ENCODE measurements at regions not wholly inside any gene's neighbourhood (a gene's known extent, or its start where the extent isn't known, plus 50 kb on each side); places are given as distances from the start of the nearest gene placed in this dataset.

- no peaks in the 10 kb centered on the region for H3K4me1 ChIP-seq (ENCODE audit: insufficient read depth)
- no peaks in the 10 kb centered on the region for H3K79me2 ChIP-seq
- H3K9me3 ChIP-seq (ENCODE audit: low read depth), result no peaks in the 10 kb centered on the region
- no peaks in the 10 kb centered on the region for H4K20me1 ChIP-seq (ENCODE audit: insufficient read depth, poor library complexity, severe bottlenecking)
- H3K27me3 ChIP-seq, result no peaks in the 10 kb centered on the region
- DNase-seq (ENCODE audit: low spot score), result no peak
- H3K36me3 ChIP-seq (replicated peaks; ENCODE audit: insufficient read depth, low read depth), result no peaks in the 10 kb centered on the region
- H3K4me2 ChIP-seq, result no peak overlapping the region
- H2AFZ ChIP-seq, result no peak overlapping the region
- no peaks in the 10 kb centered on the region for H3K9me2 ChIP-seq (replicated peaks; ENCODE audit: insufficient read depth)
- H3K4me3 ChIP-seq, result no peak overlapping the region
- TF ChIP-seq CTCF (IDR thresholded peaks at IDR 0.05; ENCODE audit: poor library complexity) (no peak), EZH2phosphoT487 (IDR thresholded peaks at IDR 0.05; ENCODE audit: low read depth, severe bottlenecking, unreplicated experiment) (no peak), EZH2 (IDR thresholded peaks at IDR 0.05; ENCODE audit: borderline replicate concordance) (no peak)
- 97% methylated on average over 3 of the region's 3 CpGs for WGBS (ENCODE audit: low lambda C conversion rate, missing lambda C conversion rate)
- H3K27ac ChIP-seq, result no peak overlapping the region
These were observed 278.6 kb upstream of the MAP3K7 start for GRCh38 chr6:90865513-90865912.

GRCh38 chr6:90863043-90863442 is 276.2 kb upstream of the MAP3K7 start:
- Histone ChIP-seq H3K27ac (no peak overlapping the region), H3K9me3 (ENCODE audit: low read depth) (no peaks in the 10 kb centered on the region), H3K27me3 (no peaks in the 10 kb centered on the region), H3K4me3 (no peak overlapping the region), H2AFZ (no peak overlapping the region), H3K4me1 (ENCODE audit: insufficient read depth) (no peaks in the 10 kb centered on the region), H3K36me3 (replicated peaks; ENCODE audit: insufficient read depth, low read depth) (no peaks in the 10 kb centered on the region), H4K20me1 (ENCODE audit: insufficient read depth, poor library complexity, severe bottlenecking) (no peaks in the 10 kb centered on the region), H3K4me2 (no peak overlapping the region), H3K79me2 (no peaks in the 10 kb centered on the region), H3K9me2 (replicated peaks; ENCODE audit: insufficient read depth) (no peaks in the 10 kb centered on the region)
- 88% methylated on average over 1 of the region's 1 CpG for WGBS (ENCODE audit: low lambda C conversion rate, missing lambda C conversion rate)
- no peak for DNase-seq (ENCODE audit: low spot score)
- TF ChIP-seq EZH2phosphoT487 (IDR thresholded peaks at IDR 0.05; ENCODE audit: low read depth, severe bottlenecking, unreplicated experiment) (no peak), EZH2 (IDR thresholded peaks at IDR 0.05; ENCODE audit: borderline replicate concordance) (no peak), CTCF (IDR thresholded peaks at IDR 0.05; ENCODE audit: poor library complexity) (no peak)

GRCh38 chr6:90860822-90861601 is 274.1 kb upstream of the MAP3K7 start:
- no peaks in the 10 kb centered on the region for H3K9me3 ChIP-seq (ENCODE audit: low read depth)
- no peak overlapping the region for H3K27ac ChIP-seq
- H3K4me1 ChIP-seq (ENCODE audit: insufficient read depth), result no peaks in the 10 kb centered on the region
- H3K9me2 ChIP-seq (replicated peaks; ENCODE audit: insufficient read depth), result no peaks in the 10 kb centered on the region
- DNase-seq (ENCODE audit: low spot score), result no peak
- no peaks in the 10 kb centered on the region for H3K79me2 ChIP-seq
- no peak for TF ChIP-seq EZH2 (IDR thresholded peaks at IDR 0.05; ENCODE audit: borderline replicate concordance)
- TF ChIP-seq CTCF (IDR thresholded peaks at IDR 0.05; ENCODE audit: poor library complexity), result peak; percentile 14
- H3K4me3 ChIP-seq, result no peak overlapping the region
- H4K20me1 ChIP-seq (ENCODE audit: insufficient read depth, poor library complexity, severe bottlenecking), result no peaks in the 10 kb centered on the region
- no peaks in the 10 kb centered on the region for H3K36me3 ChIP-seq (replicated peaks; ENCODE audit: insufficient read depth, low read depth)
- no peak overlapping the region for H3K4me2 ChIP-seq
- H3K27me3 ChIP-seq, result peaks cover 9% of the 10 kb centered on the region
- 92% methylated on average over 5 of the region's 5 CpGs for WGBS (ENCODE audit: low lambda C conversion rate, missing lambda C conversion rate)
- no peak overlapping the region for H2AFZ ChIP-seq

All from hepatocyte (in vitro differentiated cells).